SK-N-SH (cell line): ENCODE measurements at regions not wholly inside any gene's neighbourhood (a gene's known extent, or its start where the extent isn't known, plus 50 kb on each side); places are given as distances from the start of the nearest gene placed in this dataset.

ENCODE experiments used
- CTCF ChIA-PET: fragments of 300-600, 350-600 bp; formaldehyde crosslinking; extraction: SDS; loops from one replicate; lab custom pipeline; 2021; lab: Yijun Ruan, JAX
- POLR2A ChIA-PET: fragments of 350-600 bp; sonication (Branson Sonifier 250); formaldehyde crosslinking; extraction: SDS; loops from one replicate; lab custom pipeline; 2020; ENCODE audit warnings: antibody characterized with exemption, inconsistent platforms; lab: Yijun Ruan, JAX
- DNase-seq: peaks from one replicate; pipeline ENCODE4 v3.0.0; 2012
- H2AFZ ChIP-seq: fragments of 200-600 bp; sonication (generic); 2 replicates; pipeline ENCODE4 v1.8.1; 2016; ENCODE audit warnings: antibody characterized with exemption, mild to moderate bottlenecking, low read depth
- H3F3A ChIP-seq: fragments of 200-600 bp; sonication (generic); replicated peaks from 2 replicates; pipeline ENCODE3; 2016; ENCODE audit warnings: antibody characterized with exemption, mild to moderate bottlenecking; ENCODE audit not compliant: insufficient read depth
- H3K27ac ChIP-seq, 2 experiments: fragments of 200-500 bp in 1 of 2; fragments of 200-600 bp in 1 of 2; sonication (Bioruptor generic) in 1 of 2; sonication (generic), shearing (Covaris generic) in 1 of 2; 2 replicates each; pipeline versions ENCODE4 v1.5.1 to v1.6.1; 2014 to 2016; ENCODE audit warnings: low read depth in 2 of 2, inconsistent platforms in 1 of 2, low read length in 1 of 2, mild to moderate bottlenecking in 1 of 2, mixed read lengths in 1 of 2
- H3K27me3 ChIP-seq: fragments of 200-600 bp; sonication (generic), shearing (Covaris generic); 2 replicates; pipeline ENCODE4 v1.6.1; 2016; ENCODE audit warnings: mixed run types; ENCODE audit not compliant: insufficient read depth
- H3K36me3 ChIP-seq, 2 experiments: fragments of 200-500 bp in 1 of 2; fragments of 200-600 bp in 1 of 2; sonication (Bioruptor generic) in 1 of 2; sonication (generic) in 1 of 2; replicated peaks in 1 of 2; 2 replicates each; pipeline versions ENCODE3 to v1.5.1; 2014 to 2016; ENCODE audit warnings: low read length in 1 of 2, mild to moderate bottlenecking in 1 of 2; ENCODE audit not compliant: insufficient read depth in 2 of 2, control insufficient read depth in 1 of 2
- H3K4me1 ChIP-seq, 2 experiments: fragments of 200-500 bp in 1 of 2; fragments of 200-600 bp in 1 of 2; sonication (Bioruptor generic) in 1 of 2; sonication (generic), shearing (Covaris generic) in 1 of 2; 2 replicates each; pipeline versions ENCODE4 v1.5.1 to v1.6.1; 2014 to 2016; ENCODE audit warnings: low read depth in 1 of 2, low read length in 1 of 2, mixed run types in 1 of 2; ENCODE audit not compliant: insufficient read depth in 2 of 2, control insufficient read depth in 1 of 2
- H3K4me2 ChIP-seq: fragments of 200-600 bp; sonication (generic), shearing (Covaris generic); 2 replicates; pipeline ENCODE4 v1.6.1; 2017; ENCODE audit warnings: mixed run types
- H3K4me3 ChIP-seq, 2 experiments: fragments of 200-500 bp in 1 of 2; fragments of 200-600 bp in 1 of 2; sonication (Bioruptor generic) in 1 of 2; sonication (generic), shearing (Covaris generic) in 1 of 2; 2 replicates each; pipeline versions ENCODE4 v1.5.1 to v1.8.1; 2014 to 2016; ENCODE audit warnings: low read depth in 2 of 2, inconsistent platforms in 1 of 2, low read length in 1 of 2, mild to moderate bottlenecking in 1 of 2, mixed read lengths in 1 of 2, moderate library complexity in 1 of 2
- H3K79me2 ChIP-seq: fragments of 200-600 bp; sonication (generic); 2 replicates; pipeline ENCODE4 v1.8.1; 2017; ENCODE audit warnings: mild to moderate bottlenecking; ENCODE audit not compliant: insufficient read depth
- H3K9ac ChIP-seq: fragments of 200-600 bp; sonication (generic); 2 replicates; pipeline ENCODE4 v1.6.1; 2017; ENCODE audit warnings: mixed run types
- H3K9me2 ChIP-seq: fragments of 200-600 bp; sonication (generic); 2 replicates; pipeline ENCODE4 v1.6.1; 2017; ENCODE audit warnings: mixed run types
- H3K9me3 ChIP-seq: fragments of 200-600 bp; sonication (generic); 2 replicates; pipeline ENCODE4 v1.6.1; 2017; ENCODE audit warnings: mixed run types, mild to moderate bottlenecking, moderate library complexity
- H4K20me1 ChIP-seq: fragments of 200-600 bp; sonication (generic); 2 replicates; pipeline ENCODE4 v1.6.1; 2017; ENCODE audit warnings: mild to moderate bottlenecking, mixed run types; ENCODE audit not compliant: insufficient read depth
- EP300 ChIP-seq, 2 experiments: IDR thresholded peaks; 2 replicates each; pipeline versions ENCODE4 v1.4.0 to v1.6.1; 2012; ENCODE audit warnings: borderline replicate concordance in 1 of 2, low read depth in 1 of 2, low read length in 1 of 2
- EZH2phosphoT487 ChIP-seq: fragments of 200-600 bp; sonication (generic); IDR thresholded peaks from 2 replicates; pipeline ENCODE4 v1.6.1; 2017; ENCODE audit warnings: low read depth, mixed run types, mild to moderate bottlenecking, antibody characterized with exemption, moderate library complexity, borderline replicate concordance
- FOSL2 ChIP-seq: IDR thresholded peaks from 2 replicates; pipeline ENCODE4 v1.4.0; 2012; ENCODE audit warnings: low read depth, mild to moderate bottlenecking, moderate library complexity, borderline replicate concordance
- FOXM1 ChIP-seq: IDR thresholded peaks from 2 replicates; pipeline ENCODE4 v1.4.0; 2012; ENCODE audit warnings: low read depth, mild to moderate bottlenecking
- GABPA ChIP-seq: IDR thresholded peaks from 2 replicates; pipeline ENCODE4 v1.4.0; 2012; ENCODE audit warnings: low read depth, mild to moderate bottlenecking
- MEF2A ChIP-seq: IDR thresholded peaks from 2 replicates; pipeline ENCODE4 v1.4.0; 2012; ENCODE audit warnings: low read depth, borderline replicate concordance
- POLR2AphosphoS5 ChIP-seq: IDR thresholded peaks from 2 replicates; pipeline ENCODE4 v1.6.1; 2012; ENCODE audit warnings: low read depth, low read length
- REST ChIP-seq: IDR thresholded peaks from 2 replicates; pipeline ENCODE4 v1.6.1; 2012; ENCODE audit warnings: mild to moderate bottlenecking, low read depth, low read length, moderate library complexity
- SMC3 ChIP-seq: IDR thresholded peaks from 2 replicates; pipeline ENCODE4 v1.6.1; 2012; ENCODE audit warnings: low read depth, low read length, improper control_type of control experiment
- TCF12 ChIP-seq: IDR thresholded peaks from 2 replicates; pipeline ENCODE4 v1.4.0; 2012
- ZBTB33 ChIP-seq: IDR thresholded peaks from 2 replicates; pipeline ENCODE4 v1.4.0; 2012; ENCODE audit warnings: low read depth, borderline replicate concordance
- WGBS: methylation state at CpG from one replicate; pipeline ENCODE4 v1.1.6; 2017; ENCODE audit warnings: low lambda C conversion rate; 5-methylcytosine and 5-hydroxymethylcytosine counted together
- TF ChIP-seq, protein P1 (sequence below): IDR thresholded peaks from 2 replicates; pipeline ENCODE4 v1.4.0; 2012; ENCODE audit warnings: low read depth, borderline replicate concordance
- TF ChIP-seq, protein P2 (sequence below): IDR thresholded peaks from 2 replicates; pipeline ENCODE4; 2012

DNA sequence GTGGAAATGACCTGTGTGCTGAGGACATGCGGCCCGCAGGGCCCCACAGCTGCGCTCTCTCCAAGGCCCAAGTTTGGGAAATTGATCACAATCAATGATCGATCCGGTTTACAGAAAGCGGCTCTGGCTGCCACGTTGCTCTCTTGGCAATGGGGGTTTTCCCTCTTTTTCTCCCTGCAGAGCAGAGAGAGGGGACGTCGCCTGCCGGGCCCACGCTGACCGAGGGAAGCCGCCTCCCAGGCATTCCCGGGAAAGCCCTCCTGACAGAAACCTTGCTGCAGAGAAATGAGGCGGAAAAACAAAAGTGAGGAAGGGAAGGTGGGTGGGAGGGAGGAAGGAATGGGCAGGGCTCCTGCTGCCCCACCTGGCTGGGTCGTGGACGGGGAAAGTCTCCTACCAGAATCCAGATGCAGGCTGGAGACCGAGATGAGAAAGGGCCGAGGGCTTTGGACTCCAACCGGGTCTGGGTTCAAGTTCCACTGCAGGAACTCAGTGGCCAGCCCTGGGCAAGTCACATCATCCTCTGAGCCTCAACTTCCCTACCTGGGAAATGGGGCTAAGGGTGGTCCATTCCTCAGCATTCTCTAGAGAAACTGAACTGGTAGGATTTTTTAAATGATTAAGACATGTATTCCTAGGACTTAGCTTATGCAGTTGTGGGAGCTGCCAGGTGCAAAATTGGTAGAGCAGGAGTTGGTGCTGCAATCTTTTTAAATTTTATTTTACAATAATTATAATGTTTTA is 75.5 kb downstream of the PHETA1 start (continued):
- no peak for TF ChIP-seq ZBTB33

DNA sequence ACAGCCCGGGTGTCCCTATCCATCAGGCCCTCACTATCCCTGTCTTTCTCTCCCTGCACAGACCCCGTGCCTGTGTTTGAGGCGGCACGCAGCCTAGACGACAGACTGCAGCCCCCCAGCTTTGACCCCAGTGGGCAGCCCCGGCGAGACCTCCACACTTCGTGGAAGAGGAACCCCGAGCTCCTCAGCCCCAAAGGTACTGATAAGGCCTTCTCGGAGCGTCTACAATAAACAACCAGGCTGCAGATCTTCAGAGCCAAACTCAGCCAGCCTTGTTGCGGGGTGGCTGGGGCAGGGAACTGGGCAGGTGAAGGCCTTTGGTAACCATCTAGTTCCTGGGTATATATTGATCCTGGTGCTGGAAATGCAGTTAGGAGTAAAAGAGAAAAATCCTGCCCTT is 77.5 kb downstream of the PHETA1 start:
- Histone ChIP-seq H3F3A (no peaks in the 10 kb centered on the region), H3K79me2 (no peaks in the 10 kb centered on the region), H3K4me1 (no peaks in the 10 kb centered on the region), H3K9ac (no peak overlapping the region), H3K9me3 (no peaks in the 10 kb centered on the region), H4K20me1 (no peaks in the 10 kb centered on the region), H3K27me3 (no peaks in the 10 kb centered on the region), H3K27ac (no peak overlapping the region), H3K36me3 (no peaks in the 10 kb centered on the region), H3K4me3 (no peak overlapping the region), H3K9me2 (no peaks in the 10 kb centered on the region), H2AFZ (no peak overlapping the region), H3K4me2 (no peak overlapping the region)
- DNase-seq: no peak
- CTCF ChIA-PET: interaction anchor here (3.8 kb wide), 1 partner anchor 8 kb away, joined by 30 read pairs; no protein-coding TSS in a partner anchor
- POLR2A ChIA-PET: no interaction called here
- WGBS: 70% methylated on average over 11 of the region's 12 CpGs
- no peak for TF ChIP-seq FOXM1
- TF ChIP-seq, protein P1, sequence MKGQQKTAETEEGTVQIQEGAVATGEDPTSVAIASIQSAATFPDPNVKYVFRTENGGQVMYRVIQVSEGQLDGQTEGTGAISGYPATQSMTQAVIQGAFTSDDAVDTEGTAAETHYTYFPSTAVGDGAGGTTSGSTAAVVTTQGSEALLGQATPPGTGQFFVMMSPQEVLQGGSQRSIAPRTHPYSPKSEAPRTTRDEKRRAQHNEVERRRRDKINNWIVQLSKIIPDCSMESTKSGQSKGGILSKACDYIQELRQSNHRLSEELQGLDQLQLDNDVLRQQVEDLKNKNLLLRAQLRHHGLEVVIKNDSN: no peak
- no peak for TF ChIP-seq GABPA
- TF ChIP-seq POLR2AphosphoS5: no peak
- no peak for TF ChIP-seq EZH2phosphoT487
- no peak for TF ChIP-seq TCF12
- no peak for TF ChIP-seq MEF2A

DNA sequence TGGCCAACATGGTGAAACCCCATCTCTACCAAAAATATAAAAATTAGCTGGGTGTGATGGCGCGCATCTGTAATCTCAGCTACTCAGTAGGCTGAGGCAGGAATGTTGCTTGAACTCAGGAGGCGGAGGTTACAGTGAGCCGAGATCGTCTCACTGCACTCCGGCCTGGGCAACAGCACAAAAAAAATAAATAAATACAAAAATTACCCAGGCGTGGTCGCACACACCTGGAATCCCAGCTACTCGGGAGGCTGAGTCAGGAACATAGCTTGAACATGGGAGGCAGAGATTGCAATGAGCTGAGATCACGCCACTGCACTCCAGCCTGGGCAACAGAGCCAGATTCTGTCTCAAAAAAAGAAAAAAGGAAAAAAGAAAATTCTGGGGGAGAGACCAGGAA is 80.1 kb downstream of the PHETA1 start:
- Histone ChIP-seq H3K4me2 (no peak overlapping the region), H2AFZ (no peak overlapping the region), H3K36me3 (no peaks in the 10 kb centered on the region), H4K20me1 (no peaks in the 10 kb centered on the region), H3K9me2 (no peaks in the 10 kb centered on the region), H3K4me1 (no peaks in the 10 kb centered on the region), H3K27me3 (no peaks in the 10 kb centered on the region), H3K27ac (no peak overlapping the region), H3K4me3 (no peak overlapping the region), H3K79me2 (no peaks in the 10 kb centered on the region), H3K9me3 (no peaks in the 10 kb centered on the region), H3K9ac (no peak overlapping the region), H3F3A (no peaks in the 10 kb centered on the region)
- DNase-seq: no peak
- ChIA-PET POLR2A (no interaction called here), CTCF (interaction anchor here (1.0 to 3.8 kb wide), 4 partner anchors 11 to 39 kb away, joined by 3 to 30 read pairs (median 3); no protein-coding TSS in a partner anchor)
- WGBS: 75% methylated on average over 10 of the region's 10 CpGs
- TF ChIP-seq, protein P2, sequence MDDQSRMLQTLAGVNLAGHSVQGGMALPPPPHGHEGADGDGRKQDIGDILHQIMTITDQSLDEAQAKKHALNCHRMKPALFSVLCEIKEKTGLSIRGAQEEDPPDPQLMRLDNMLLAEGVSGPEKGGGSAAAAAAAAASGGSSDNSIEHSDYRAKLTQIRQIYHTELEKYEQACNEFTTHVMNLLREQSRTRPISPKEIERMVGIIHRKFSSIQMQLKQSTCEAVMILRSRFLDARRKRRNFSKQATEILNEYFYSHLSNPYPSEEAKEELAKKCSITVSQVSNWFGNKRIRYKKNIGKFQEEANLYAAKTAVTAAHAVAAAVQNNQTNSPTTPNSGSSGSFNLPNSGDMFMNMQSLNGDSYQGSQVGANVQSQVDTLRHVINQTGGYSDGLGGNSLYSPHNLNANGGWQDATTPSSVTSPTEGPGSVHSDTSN: no peak
- TF ChIP-seq, protein P1: no peak
- no peak for TF ChIP-seq EP300 (IDR thresholded peaks at IDR 0.05; ENCODE audit: borderline replicate concordance in 1 of 2, low read depth in 1 of 2, low read length in 1 of 2)
- no peak for TF ChIP-seq ZBTB33
- TF ChIP-seq FOSL2: no peak
- no peak for TF ChIP-seq REST
- TF ChIP-seq SMC3: no peak
- no peak for TF ChIP-seq EZH2phosphoT487
